CD4-positive, alpha-beta T cell (primary cell): ENCODE measurements at regions not wholly inside any gene's neighbourhood (a gene's known extent, or its start where the extent isn't known, plus 50 kb on each side); places are given as distances from the start of the nearest gene placed in this dataset.

Source experiments
- ATAC-seq: fragments of 200-7000 bp; cut with Tn5 transposase; one replicate; pipeline ENCODE4 v1.10.0; 2022; ENCODE audit warnings: mild to moderate bottlenecking; ENCODE audit not compliant: poor library complexity
- CTCF ChIA-PET: fragments of 350-600 bp; sonication (Branson Sonifier 250); formaldehyde crosslinking; loops from one replicate; lab custom pipeline; 2021; ENCODE audit warnings: antibody characterized with exemption, inconsistent platforms; lab: Charles Lee
- POLR2A ChIA-PET: fragments of 350-600 bp; sonication (Branson Sonifier 250); formaldehyde crosslinking; loops from one replicate; lab custom pipeline; 2021; ENCODE audit warnings: antibody characterized with exemption, inconsistent platforms; lab: Charles Lee
- DNase-seq, 14 experiments: peaks; one replicate each; pipeline ENCODE4 v3.0.0-alpha.2; 2013 to 2020; ENCODE audit warnings: mixed read lengths in 2 of 14
- H3K27ac ChIP-seq, 2 donors: one replicate each; pipeline versions ENCODE4 v1.5.1 to v1.7.0; 2013; ENCODE audit warnings: low read length in 2 of 2, low read depth in 1 of 2, mild to moderate bottlenecking in 1 of 2
- H3K27me3 ChIP-seq, 2 experiments: 1 replicate in 1 of 2; 2 replicates in 1 of 2; pipeline versions ENCODE4 v1.6.1 to v1.7.0; 2013; ENCODE audit warnings: low read length in 2 of 2, control low read depth in 1 of 2, mild to moderate bottlenecking in 1 of 2, moderate library complexity in 1 of 2; ENCODE audit not compliant: insufficient read depth in 2 of 2, control insufficient read depth in 1 of 2
- H3K36me3 ChIP-seq: one replicate; pipeline ENCODE4 v1.6.1; 2013; ENCODE audit warnings: low read length, control low read depth; ENCODE audit not compliant: insufficient read depth
- H3K4me1 ChIP-seq: one replicate; pipeline ENCODE4 v1.6.1; 2013; ENCODE audit warnings: low read length, control low read depth; ENCODE audit not compliant: insufficient read depth
- H3K4me3 ChIP-seq: one replicate; pipeline ENCODE4 v1.5.1; 2013; ENCODE audit warnings: mild to moderate bottlenecking, low read length, moderate library complexity
- H3K9me3 ChIP-seq, 2 experiments: 1 replicate in 1 of 2; 2 replicates in 1 of 2; pipeline versions ENCODE4 v1.6.1 to v1.7.0; 2013; ENCODE audit warnings: low read length in 2 of 2, mild to moderate bottlenecking in 2 of 2, control low read depth in 1 of 2, moderate library complexity in 1 of 2; ENCODE audit not compliant: control insufficient read depth in 1 of 2, insufficient read depth in 1 of 2
- H3K27ac Mint-ChIP-seq: one replicate; pipeline ENCODE4 v1.8.0; 2020; ENCODE audit warnings: mixed read lengths
- H3K27me3 Mint-ChIP-seq: one replicate; pipeline ENCODE4 v1.8.0; 2021; ENCODE audit warnings: mixed read lengths
- H3K36me3 Mint-ChIP-seq: one replicate; pipeline ENCODE4 v1.8.0; 2021; ENCODE audit warnings: low read depth, mixed read lengths
- H3K4me1 Mint-ChIP-seq: one replicate; pipeline ENCODE4 v1.8.0; 2021; ENCODE audit warnings: low read depth, mixed read lengths
- H3K4me3 Mint-ChIP-seq: one replicate; pipeline ENCODE4 v1.8.0; 2020; ENCODE audit warnings: mild to moderate bottlenecking, mixed read lengths
- H3K9me3 Mint-ChIP-seq: one replicate; pipeline ENCODE4 v1.8.0; 2020; ENCODE audit warnings: mixed read lengths
- CTCF ChIP-seq: fragments of 200-600 bp; IDR thresholded peaks from one replicate; pipeline ENCODE4 v1.8.0; 2022; ENCODE audit warnings: antibody characterized with exemption, mild to moderate bottlenecking
- intact Hi-C, 2 experiments: fragments of 100-400 bp; cut with DNase I in 1 of 2; cut with micrococcal nuclease in 1 of 2; formaldehyde crosslinking; loops; one replicate each; pipeline versions ENCODE4 v1.15.1 to v1.9.0; 2023 to 2025; cut with DNase I, micrococcal nuclease

- H3K27ac ChIP-seq = no peak overlapping the region
- ChIA-PET POLR2A (no interaction called here), CTCF (no interaction called here)
- H3K4me1 Mint-ChIP-seq = peaks cover 10% of the 10 kb centered on the region
- H3K27me3 Mint-ChIP-seq = no peaks in the 10 kb centered on the region
- no peak for DNase-seq
- ATAC-seq = no peak
- no peak for TF ChIP-seq CTCF
- no peaks in the 10 kb centered on the region for H3K4me1 ChIP-seq
- intact Hi-C loops = no loop called here
- H3K27ac Mint-ChIP-seq = no peak overlapping the region
- no peak overlapping the region for H3K4me3 ChIP-seq
- no peak overlapping the region for H3K4me3 Mint-ChIP-seq
- H3K27me3 ChIP-seq = no peaks in the 10 kb centered on the region
- no peaks in the 10 kb centered on the region for H3K36me3 ChIP-seq
- H3K36me3 Mint-ChIP-seq = no peaks in the 10 kb centered on the region
- H3K9me3 Mint-ChIP-seq = no peaks in the 10 kb centered on the region
- H3K9me3 ChIP-seq = no peaks in the 10 kb centered on the region
Observed at GRCh38 chr5:87169300-87169991, 98.2 kb upstream of the RASA1 start.

- Histone ChIP-seq H3K36me3 (no peaks in the 10 kb centered on the region), H3K27me3 (no peaks in the 10 kb centered on the region), H3K4me1 (no peaks in the 10 kb centered on the region), H3K27ac (no peak overlapping the region), H3K4me3 (no peak overlapping the region), H3K9me3 (no peaks in the 10 kb centered on the region)
- no peaks in the 10 kb centered on the region for H3K36me3 Mint-ChIP-seq
- peaks cover 10% of the 10 kb centered on the region for H3K4me1 Mint-ChIP-seq
- H3K27ac Mint-ChIP-seq = no peak overlapping the region
- no peak for ATAC-seq
- H3K9me3 Mint-ChIP-seq = no peaks in the 10 kb centered on the region
- DNase-seq = no peak
- ChIA-PET POLR2A (no interaction called here), CTCF (no interaction called here)
- intact Hi-C loops = no loop called here
- H3K27me3 Mint-ChIP-seq = no peaks in the 10 kb centered on the region
- H3K4me3 Mint-ChIP-seq = no peak overlapping the region
- TF ChIP-seq CTCF = no peak
Observed at GRCh38 chr5:87170799-87171198, 96.9 kb upstream of the RASA1 start.

GRCh38 chr5:87182649-87183048 is 85.0 kb upstream of the RASA1 start:
- TF ChIP-seq CTCF = no peak
- peak overlapping the region; percentile 83 for H3K4me3 Mint-ChIP-seq
- ATAC-seq (peak; percentile 71), DNase-seq (peak in 3 of 14 experiments; percentile 12 to 34 (median 17))
- no peaks in the 10 kb centered on the region for H3K9me3 Mint-ChIP-seq
- Histone ChIP-seq H3K4me1 (peaks cover 3% of the 10 kb centered on the region), H3K27me3 (no peaks in the 10 kb centered on the region), H3K9me3 (peaks cover 0 to 5% of the 10 kb centered on the region in 2 experiments), H3K36me3 (no peaks in the 10 kb centered on the region), H3K27ac (no peak overlapping the region), H3K4me3 (peak overlapping the region; percentile 20)
- H3K27ac Mint-ChIP-seq = peak overlapping the region; percentile 52
- no peaks in the 10 kb centered on the region for H3K27me3 Mint-ChIP-seq
- ChIA-PET POLR2A (interaction anchor here (0.8 to 1.4 kb wide), 6 partner anchors 10 to 230 kb away, joined by 3 to 5 read pairs (median 4); partner anchors contain the start of genes CCNH and RASA1), CTCF (no interaction called here)
- no peaks in the 10 kb centered on the region for H3K36me3 Mint-ChIP-seq
- intact Hi-C loops = loop anchor here in 1 of 2 experiments (10.0 kb wide), 1 partner anchor 82 kb away; the partner anchor contains the start of gene RASA1
- H3K4me1 Mint-ChIP-seq = peaks cover 23% of the 10 kb centered on the region
